ENCODE measurements at regions not wholly inside any gene's neighbourhood (a gene's known extent, or its start where the extent isn't known, plus 50 kb on each side); places are given as distances from the start of the nearest gene placed in this dataset.
"Not testable (repeated sequence)": the region's sequence is repeated elsewhere in the genome, so short reads cannot be mapped to it uniquely, and the experiment has no call there.

DNA sequence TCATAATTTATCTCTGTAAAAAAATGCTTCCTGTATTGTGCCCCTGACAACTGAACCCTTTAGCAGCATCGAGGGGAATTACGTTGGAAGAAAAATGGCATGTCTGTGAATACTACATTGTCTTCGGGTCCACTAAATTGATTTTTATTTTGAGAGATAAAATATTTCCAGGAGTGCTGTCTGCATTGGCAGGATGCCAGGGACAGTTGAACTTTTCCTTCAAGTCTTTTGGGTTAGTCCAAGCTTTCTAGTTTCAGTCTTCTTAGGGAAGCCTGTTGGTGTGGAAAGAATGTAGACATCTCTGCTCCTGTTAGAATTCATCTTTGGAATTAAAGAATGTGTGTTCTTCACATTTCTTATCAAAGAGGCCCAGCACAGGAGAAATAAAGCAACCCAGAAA, 557.9 kb downstream of the TMEM114 start:
- no peaks in the 10 kb centered on the region for H3K36me3 ChIP-seq (ENCODE audit: low read length)
- H3K9me3 ChIP-seq (ENCODE audit: insufficient read depth, low read length): no peaks in the 10 kb centered on the region
- H2AFZ ChIP-seq (ENCODE audit: low read depth, low read length, severe bottlenecking): no peak overlapping the region
- H3K9ac ChIP-seq (ENCODE audit: low read length): no peak overlapping the region
- H3K79me2 ChIP-seq (ENCODE audit: insufficient read depth, low read length): no peaks in the 10 kb centered on the region
- no peaks in the 10 kb centered on the region for H3K27me3 ChIP-seq (ENCODE audit: low read length)
- H3F3A ChIP-seq (ENCODE audit: insufficient read depth): no peaks in the 10 kb centered on the region
- no peaks in the 10 kb centered on the region for H3K9me2 ChIP-seq (replicated peaks; ENCODE audit: insufficient read depth, low read length)
- TF ChIP-seq, protein P1, sequence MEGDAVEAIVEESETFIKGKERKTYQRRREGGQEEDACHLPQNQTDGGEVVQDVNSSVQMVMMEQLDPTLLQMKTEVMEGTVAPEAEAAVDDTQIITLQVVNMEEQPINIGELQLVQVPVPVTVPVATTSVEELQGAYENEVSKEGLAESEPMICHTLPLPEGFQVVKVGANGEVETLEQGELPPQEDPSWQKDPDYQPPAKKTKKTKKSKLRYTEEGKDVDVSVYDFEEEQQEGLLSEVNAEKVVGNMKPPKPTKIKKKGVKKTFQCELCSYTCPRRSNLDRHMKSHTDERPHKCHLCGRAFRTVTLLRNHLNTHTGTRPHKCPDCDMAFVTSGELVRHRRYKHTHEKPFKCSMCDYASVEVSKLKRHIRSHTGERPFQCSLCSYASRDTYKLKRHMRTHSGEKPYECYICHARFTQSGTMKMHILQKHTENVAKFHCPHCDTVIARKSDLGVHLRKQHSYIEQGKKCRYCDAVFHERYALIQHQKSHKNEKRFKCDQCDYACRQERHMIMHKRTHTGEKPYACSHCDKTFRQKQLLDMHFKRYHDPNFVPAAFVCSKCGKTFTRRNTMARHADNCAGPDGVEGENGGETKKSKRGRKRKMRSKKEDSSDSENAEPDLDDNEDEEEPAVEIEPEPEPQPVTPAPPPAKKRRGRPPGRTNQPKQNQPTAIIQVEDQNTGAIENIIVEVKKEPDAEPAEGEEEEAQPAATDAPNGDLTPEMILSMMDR (IDR thresholded peaks at IDR 0.05; ENCODE audit: insufficient read depth, low read length, poor library complexity, severe bottlenecking): no peak
- no peak overlapping the region for H3K4me3 ChIP-seq (ENCODE audit: insufficient read depth, low read length, poor library complexity, severe bottlenecking)
- H3K4me2 ChIP-seq (ENCODE audit: low read depth, low read length, poor library complexity, severe bottlenecking): no peak overlapping the region
- no peaks in the 10 kb centered on the region for H4K20me1 ChIP-seq (ENCODE audit: low read depth, low read length)
- H3K27ac ChIP-seq (ENCODE audit: low read depth, low read length): no peak overlapping the region

DNA sequence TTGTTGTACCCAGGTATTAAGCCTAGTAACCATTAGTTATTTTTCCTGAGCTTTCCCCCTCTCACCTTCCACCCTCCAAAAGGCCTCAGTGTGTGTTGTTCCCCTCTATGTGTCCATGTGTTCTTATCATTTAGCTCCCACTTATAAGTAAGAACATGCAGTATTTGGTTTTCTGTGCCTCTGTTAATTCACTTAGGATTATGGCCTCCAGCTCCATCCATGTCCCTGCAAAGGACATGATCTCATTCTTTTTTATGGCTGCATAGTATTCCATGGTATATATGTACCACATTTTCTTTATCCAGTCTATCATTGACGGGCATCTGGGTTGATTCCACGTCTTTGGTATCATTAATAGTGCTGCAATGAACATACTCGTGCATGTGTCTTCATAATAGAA, 560.3 kb downstream of the TMEM114 start:
- H3K27me3 ChIP-seq (ENCODE audit: low read length); H3K9me3 ChIP-seq (ENCODE audit: insufficient read depth, low read length); H3K27ac ChIP-seq (ENCODE audit: low read depth, low read length); H3K4me3 ChIP-seq (ENCODE audit: insufficient read depth, low read length, poor library complexity, severe bottlenecking); H4K20me1 ChIP-seq (ENCODE audit: low read depth, low read length); H3K4me2 ChIP-seq (ENCODE audit: low read depth, low read length, poor library complexity, severe bottlenecking); H3K9ac ChIP-seq (ENCODE audit: low read length); H2AFZ ChIP-seq (ENCODE audit: low read depth, low read length, severe bottlenecking); H3K79me2 ChIP-seq (ENCODE audit: insufficient read depth, low read length); H3K36me3 ChIP-seq (ENCODE audit: low read length); H3K9me2 ChIP-seq (replicated peaks; ENCODE audit: insufficient read depth, low read length); H3F3A ChIP-seq (ENCODE audit: insufficient read depth): not testable (repeated sequence)

DNA sequence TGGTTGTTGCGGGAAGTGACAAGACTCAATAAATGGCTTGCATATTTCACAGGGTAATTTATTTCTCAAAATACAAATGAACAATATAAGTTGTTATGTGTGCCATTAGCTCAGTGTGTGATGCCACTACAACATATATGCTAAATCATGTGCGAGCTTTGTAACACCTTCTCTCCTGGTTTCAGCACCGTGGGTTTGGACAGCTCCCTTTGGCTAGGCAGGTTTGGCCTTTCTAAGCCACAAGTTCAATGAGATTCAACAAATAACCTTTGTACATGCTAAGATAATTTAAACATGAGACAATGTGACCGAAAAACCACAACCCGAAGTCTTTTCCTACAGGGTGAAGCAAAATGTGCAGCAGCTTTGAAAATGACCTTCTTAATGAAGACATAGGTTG, 563.9 kb downstream of the TMEM114 start:
- no peaks in the 10 kb centered on the region for H3K79me2 ChIP-seq (ENCODE audit: insufficient read depth, low read length)
- no peaks in the 10 kb centered on the region for H3K9me3 ChIP-seq (ENCODE audit: insufficient read depth, low read length)
- H3K27me3 ChIP-seq (ENCODE audit: low read length): no peaks in the 10 kb centered on the region
- no peaks in the 10 kb centered on the region for H4K20me1 ChIP-seq (ENCODE audit: low read depth, low read length)
- H2AFZ ChIP-seq (ENCODE audit: low read depth, low read length, severe bottlenecking): no peak overlapping the region
- no peak overlapping the region for H3K9ac ChIP-seq (ENCODE audit: low read length)
- no peak overlapping the region for H3K4me3 ChIP-seq (ENCODE audit: insufficient read depth, low read length, poor library complexity, severe bottlenecking)
- no peak overlapping the region for H3K27ac ChIP-seq (ENCODE audit: low read depth, low read length)
- H3K36me3 ChIP-seq (ENCODE audit: low read length): no peaks in the 10 kb centered on the region
- TF ChIP-seq, protein P1 (IDR thresholded peaks at IDR 0.05; ENCODE audit: insufficient read depth, low read length, poor library complexity, severe bottlenecking): no peak
- no peak for TF ChIP-seq EZH2phosphoT487 (conservative IDR thresholded peaks at IDR 0.05; ENCODE audit: low read length)
- no peaks in the 10 kb centered on the region for H3F3A ChIP-seq (ENCODE audit: insufficient read depth)
- no peak overlapping the region for H3K4me2 ChIP-seq (ENCODE audit: low read depth, low read length, poor library complexity, severe bottlenecking)
- no peaks in the 10 kb centered on the region for H3K9me2 ChIP-seq (replicated peaks; ENCODE audit: insufficient read depth, low read length)

DNA sequence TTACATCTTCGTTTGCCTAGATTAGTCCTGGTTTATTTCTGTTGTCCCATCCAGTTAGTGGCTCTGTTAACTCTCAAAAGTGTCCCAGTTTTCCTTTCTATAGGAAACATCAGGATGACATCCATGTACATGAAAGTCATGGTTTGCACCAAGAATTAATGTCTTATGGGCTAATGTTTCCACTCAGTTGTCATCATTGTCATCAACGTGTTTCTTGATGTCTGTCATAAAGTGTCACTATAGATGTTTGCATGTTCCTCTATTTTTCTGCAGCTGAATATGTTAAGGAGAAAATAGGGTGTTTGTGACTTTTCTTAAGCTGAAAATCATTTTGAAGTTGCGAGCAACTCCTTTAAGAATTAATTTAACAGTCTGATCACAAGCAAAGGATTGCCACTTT, 567.0 kb downstream of the TMEM114 start:
- no peaks in the 10 kb centered on the region for H4K20me1 ChIP-seq (ENCODE audit: low read depth, low read length)
- H3K9me2 ChIP-seq (replicated peaks; ENCODE audit: insufficient read depth, low read length): no peaks in the 10 kb centered on the region
- TF ChIP-seq EZH2phosphoT487 (conservative IDR thresholded peaks at IDR 0.05; ENCODE audit: low read length): no peak
- TF ChIP-seq, protein P1 (IDR thresholded peaks at IDR 0.05; ENCODE audit: insufficient read depth, low read length, poor library complexity, severe bottlenecking): no peak
- H3K27me3 ChIP-seq (ENCODE audit: low read length): no peaks in the 10 kb centered on the region
- no peak overlapping the region for H3K4me2 ChIP-seq (ENCODE audit: low read depth, low read length, poor library complexity, severe bottlenecking)
- H2AFZ ChIP-seq (ENCODE audit: low read depth, low read length, severe bottlenecking): no peak overlapping the region
- no peaks in the 10 kb centered on the region for H3K9me3 ChIP-seq (ENCODE audit: insufficient read depth, low read length)
- H3K27ac ChIP-seq (ENCODE audit: low read depth, low read length): no peak overlapping the region
- H3F3A ChIP-seq (ENCODE audit: insufficient read depth): no peaks in the 10 kb centered on the region
- no peak overlapping the region for H3K9ac ChIP-seq (ENCODE audit: low read length)
- H3K36me3 ChIP-seq (ENCODE audit: low read length): no peaks in the 10 kb centered on the region
- no peaks in the 10 kb centered on the region for H3K79me2 ChIP-seq (ENCODE audit: insufficient read depth, low read length)
- no peak overlapping the region for H3K4me3 ChIP-seq (ENCODE audit: insufficient read depth, low read length, poor library complexity, severe bottlenecking)
